GM21717 (cell line): ENCODE measurements at regions not wholly inside any gene's neighbourhood (a gene's known extent, or its start where the extent isn't known, plus 50 kb on each side); places are given as distances from the start of the nearest gene placed in this dataset.
A peak's percentile ranks its signal among the peaks of the same experiment; 100 is the strongest.

Experiments
- ATAC-seq: cut with Tn5 transposase; IDR thresholded peaks from one replicate; pipeline ENCODE4 v1.9.1; 2021; ENCODE audit warnings: mild to moderate bottlenecking, moderate library complexity; ENCODE audit not compliant: unreplicated experiment

DNA sequence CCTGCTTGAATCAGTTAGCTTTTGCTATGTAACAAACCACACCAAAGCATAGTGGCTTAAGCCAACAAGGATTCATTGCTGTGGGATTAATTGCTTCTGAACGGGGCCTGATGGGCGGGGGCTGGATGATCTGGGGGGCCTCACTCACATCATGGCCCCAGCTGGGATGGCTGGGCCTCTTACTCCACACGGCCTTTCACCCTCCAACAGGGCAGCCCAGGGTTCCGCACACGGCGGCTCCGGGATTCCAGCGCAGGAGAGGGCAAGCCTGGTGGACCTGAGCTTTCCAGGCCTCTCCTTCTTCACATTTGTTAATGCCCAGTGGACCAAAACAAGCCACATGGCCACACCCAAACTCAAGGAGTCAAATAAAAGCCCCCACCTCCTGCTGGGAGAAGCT lies 86.3 kb upstream of the PHLPP1 start:
- no peak for ATAC-seq

DNA sequence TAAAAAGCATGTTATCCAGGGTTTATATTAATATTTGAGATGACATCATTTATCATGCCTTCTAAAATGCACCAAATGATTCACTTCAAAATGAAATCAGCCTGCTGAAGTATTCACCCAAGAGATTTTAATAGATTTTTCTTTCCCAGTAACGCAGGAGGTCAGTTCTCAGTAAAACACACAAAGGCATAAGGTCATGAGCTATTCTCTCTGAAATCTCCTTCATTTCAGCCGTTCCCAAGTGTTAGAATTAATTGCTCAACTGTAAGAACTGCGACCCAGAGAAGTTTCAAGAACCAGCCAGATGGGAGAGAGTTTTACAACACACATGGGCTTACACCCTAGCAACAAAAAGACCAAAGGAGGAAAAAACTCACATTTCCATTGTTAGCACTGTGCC lies 84.2 kb upstream of the PHLPP1 start:
- ATAC-seq, result no peak

DNA sequence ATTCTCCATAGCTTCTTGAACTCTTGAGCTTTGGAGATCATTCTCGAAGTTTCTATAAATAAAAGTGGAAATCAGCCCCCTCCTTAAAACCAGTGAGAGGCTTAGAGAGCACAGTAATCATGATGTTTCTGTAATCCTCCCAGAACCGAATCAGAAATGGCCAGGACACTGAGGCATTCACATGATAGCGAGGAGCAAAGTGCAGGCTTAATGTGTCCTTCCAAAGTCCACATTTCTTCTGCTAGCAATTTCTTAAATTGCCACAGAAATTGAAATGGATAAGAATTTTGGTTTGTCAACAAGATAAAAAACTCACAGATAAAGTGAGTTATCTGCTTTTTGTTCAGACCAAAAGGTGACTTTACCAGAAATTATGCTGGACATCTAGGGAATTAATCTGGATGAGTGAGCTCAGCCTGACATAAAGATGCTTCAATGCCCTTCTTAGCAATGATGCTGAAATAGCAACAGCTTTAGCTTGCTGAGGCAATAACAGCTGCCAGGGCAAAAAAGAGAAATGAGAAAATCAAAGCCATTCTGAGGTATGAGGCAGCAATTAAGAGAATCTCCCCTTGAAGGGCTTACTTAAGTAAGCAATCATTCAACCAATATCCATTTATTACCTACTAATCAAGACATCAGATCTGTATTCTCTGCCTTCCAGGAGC lies 82.4 kb upstream of the PHLPP1 start:
- ATAC-seq, result no peak

DNA sequence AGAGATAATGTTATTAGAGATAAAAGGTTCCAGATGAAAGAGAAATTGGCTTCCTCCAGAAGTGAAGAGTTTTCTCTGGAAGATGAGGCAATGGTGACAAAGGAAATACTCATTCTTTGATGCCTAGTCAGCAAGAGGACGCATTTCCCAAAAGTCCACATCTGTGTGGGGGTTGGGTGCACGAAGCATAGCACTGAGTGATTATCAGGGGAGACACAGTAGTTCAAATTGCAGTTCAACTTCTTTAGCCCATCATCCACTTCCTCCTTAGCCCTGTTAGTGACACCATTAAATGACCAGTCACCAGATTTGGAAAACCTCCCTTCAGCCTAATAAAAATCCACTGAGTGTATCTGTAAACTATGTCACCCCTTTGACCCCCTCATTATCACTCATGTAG lies 80.9 kb upstream of the PHLPP1 start:
- ATAC-seq, result no peak

DNA sequence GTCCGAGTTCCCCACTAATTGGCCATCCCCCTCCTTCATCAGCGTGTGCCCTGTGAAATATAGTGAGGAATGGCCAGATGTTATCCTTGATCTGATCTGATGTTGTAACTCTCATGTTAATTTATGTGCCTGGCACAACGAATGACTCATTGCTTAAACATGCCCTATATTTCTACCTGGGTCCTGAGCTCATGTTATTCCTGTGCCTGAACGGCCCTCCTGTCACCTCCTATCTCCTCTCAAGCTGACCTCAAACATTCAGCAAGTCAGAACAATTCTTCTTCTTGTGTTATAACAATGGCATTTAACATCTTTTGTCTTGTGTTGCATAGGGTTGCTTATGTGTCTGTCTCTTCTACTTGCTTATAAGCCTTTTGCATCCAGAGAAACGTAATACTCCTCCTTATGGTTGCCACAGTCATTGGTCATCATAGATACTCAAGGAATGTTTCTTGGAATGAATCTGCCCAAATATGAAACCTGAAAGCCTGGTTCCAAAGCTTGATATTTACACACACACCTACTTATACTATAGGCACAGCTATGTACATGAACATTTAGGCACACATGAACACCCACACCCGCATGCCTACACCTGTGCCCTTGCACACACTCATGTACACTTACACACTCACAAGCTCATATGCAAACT lies 80.2 kb upstream of the PHLPP1 start:
- ATAC-seq, result no peak

DNA sequence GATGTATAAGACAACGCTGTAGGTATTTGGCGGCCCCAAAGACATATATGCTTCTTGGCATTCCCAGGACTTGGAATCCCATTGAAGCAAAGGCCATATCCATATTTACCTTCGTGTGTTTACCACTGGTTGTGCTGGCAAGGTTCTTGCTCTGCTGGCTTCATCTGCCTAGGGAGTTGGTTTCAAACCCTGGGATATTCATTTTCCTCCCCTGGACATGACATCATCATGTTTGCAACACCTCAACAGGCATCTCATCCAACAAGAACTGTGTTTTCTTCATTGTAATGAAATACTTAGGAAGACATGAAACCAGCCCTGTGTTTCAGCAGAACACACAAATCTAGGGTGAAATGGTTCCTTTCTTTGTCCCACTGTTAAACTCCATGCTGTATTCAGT lies 77.9 kb upstream of the PHLPP1 start:
- no peak for ATAC-seq

DNA sequence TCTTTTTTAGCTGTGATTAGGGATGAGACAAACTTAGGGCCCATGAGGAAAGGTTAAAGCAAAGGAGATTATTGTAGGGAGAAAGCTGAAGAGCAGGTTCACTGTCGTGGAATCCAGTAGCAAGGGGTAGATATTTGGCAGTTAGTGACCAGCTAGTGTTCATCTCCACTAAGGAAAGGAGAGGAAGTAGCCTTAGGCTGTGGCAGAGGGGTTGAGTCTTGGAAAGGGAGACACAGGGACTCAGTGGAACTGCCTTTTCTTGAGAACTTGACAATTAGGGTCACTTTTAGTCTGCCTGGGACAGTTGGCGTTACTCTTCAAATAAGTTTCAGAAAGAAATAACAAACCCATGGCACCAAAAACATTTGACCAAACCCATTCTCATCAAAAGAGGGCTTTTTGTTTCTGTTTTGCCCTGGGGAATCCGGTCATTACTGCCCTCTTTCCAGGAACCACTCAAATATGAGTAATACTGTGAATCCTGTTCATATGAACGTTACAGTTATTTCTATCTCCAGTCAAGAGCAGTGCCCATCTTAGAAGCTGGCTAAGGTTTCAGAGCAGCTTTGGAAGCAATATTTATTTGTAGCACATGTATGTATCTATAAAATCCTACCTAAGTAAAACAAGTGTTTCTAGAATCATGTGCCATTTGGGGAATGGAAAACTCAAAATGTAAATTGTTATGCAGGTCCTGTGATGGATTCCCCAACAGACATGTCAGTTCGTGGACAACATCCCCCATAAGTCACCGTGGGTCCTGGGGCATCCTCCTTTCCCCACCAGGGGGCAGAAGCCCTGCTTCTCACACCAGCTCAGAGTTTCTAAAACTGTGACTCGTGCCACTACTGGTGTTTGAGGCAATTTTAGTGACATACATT lies 77.3 kb upstream of the PHLPP1 start:
- peak; percentile 69 for ATAC-seq

DNA sequence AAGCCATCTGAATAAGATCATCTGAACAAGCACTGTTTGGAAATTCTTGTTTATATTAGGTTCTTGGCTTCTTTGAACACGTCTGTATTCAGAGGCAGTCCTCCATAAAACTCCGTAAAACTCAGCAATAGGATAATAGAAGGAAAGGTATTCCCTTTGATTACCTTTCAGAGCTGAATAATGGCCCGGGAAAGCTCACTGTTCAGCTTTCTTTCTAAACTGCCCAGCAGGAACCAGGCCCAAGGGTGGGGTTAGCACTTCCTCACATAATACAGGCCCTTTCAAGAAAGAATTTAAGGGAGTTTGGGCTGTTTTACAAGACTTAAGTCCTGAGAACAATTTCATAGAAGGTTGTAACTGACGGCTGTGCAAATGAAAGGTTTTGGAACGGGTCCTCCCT lies 72.2 kb upstream of the PHLPP1 start:
- ATAC-seq, result no peak

DNA sequence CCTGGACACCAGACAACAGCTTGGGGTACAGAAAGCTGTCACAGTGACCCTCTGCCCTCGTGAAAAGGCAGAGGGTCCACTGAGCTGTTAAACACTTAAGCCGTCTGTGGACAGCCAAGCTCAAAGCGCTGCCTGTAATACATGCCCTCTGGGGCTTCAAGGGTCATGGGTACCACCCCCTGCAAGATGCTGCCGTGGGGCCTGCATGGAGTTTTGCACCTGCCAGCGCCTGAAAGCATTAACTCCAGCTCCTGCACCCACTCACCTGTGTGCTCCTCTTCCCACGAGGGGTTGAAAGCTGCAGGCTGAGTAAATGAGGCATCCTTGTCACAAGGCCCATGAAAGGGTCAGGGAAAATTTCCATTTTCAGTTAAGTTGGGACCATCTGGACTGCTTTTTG lies 70.6 kb upstream of the PHLPP1 start:
- no peak for ATAC-seq

DNA sequence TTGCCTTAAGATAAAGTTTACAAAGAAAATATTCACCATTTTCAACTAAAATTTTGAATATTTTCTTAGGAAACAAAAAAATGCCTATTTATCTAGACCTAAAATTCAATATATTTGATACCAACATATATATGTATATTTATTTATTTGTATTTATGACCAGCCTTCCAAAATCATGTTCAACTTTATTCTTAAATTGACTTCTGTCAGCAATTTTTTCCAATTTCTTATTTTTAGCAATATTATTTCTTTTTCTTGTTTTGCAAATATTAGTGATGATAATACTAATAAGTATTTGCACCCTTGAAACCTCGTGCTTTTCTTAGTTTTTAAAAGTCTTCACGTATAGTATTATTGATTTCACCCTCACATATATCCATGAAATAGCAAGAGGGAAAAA lies 68.2 kb upstream of the PHLPP1 start:
- no peak for ATAC-seq

DNA sequence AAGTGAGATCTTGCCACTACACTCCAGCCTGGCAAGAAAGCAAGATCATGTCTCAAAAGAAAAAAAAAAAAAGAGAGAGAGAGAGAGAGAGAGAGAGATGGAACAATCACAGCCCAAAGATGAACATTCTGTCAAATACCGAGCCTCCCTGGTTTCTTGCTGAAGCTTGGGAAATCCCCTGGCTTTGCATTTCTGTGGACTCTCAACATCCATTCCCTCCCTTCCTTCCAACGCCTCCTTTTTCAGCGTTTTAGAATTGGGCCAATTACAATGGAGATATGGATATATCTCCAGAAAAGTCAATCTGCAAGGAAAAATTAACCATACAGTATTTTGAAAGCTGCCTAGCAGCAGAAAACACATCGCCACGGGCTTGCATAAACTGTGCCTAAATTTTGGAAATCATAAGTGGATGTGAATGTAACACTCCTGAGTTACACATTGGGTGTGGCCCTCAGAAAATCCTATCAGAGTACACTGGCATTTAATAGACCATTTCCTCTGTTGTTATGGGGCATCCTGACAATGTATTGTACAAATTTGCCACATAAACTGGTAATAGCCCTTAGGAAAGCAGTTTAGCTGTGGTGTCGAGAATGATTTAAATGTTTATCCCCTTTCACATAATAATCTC lies 67.2 kb upstream of the PHLPP1 start:
- no peak for ATAC-seq

DNA sequence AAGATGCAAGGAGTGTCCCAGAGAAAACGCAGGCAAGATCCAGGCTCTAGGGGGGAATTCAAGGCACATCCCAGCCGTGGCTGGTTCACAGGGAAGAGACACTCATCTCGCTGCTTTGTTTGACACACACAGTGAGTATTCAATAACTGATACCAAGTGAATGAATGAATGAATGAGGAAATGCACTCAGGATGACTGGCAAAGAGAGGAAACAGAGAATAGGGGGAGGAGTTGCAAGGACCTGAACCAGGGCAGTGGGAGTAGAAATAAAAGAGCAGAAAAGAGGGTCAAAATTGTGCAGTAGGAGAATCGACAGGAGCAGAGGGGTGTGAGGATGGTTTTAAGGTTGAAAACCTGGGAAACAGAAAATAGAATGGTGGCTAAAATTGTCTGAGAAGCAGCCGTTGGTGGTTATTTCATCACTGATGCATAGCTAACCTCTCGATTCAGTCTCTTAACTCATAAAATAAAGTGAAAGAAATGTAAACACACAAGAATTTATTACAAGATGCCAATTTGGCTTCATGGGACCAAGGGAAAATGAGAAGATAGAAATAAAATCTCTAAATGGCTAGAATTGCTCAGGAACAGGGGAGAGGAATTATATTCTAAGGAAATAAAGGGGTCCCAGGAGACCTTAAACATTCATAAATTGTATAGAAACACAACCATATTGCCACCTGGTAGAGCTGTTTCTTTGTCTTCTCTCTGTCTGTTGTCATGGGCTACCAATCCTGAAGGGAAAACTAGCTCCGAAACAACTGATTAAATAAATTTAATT lies 63.9 kb upstream of the PHLPP1 start:
- peak; percentile 44 for ATAC-seq

DNA sequence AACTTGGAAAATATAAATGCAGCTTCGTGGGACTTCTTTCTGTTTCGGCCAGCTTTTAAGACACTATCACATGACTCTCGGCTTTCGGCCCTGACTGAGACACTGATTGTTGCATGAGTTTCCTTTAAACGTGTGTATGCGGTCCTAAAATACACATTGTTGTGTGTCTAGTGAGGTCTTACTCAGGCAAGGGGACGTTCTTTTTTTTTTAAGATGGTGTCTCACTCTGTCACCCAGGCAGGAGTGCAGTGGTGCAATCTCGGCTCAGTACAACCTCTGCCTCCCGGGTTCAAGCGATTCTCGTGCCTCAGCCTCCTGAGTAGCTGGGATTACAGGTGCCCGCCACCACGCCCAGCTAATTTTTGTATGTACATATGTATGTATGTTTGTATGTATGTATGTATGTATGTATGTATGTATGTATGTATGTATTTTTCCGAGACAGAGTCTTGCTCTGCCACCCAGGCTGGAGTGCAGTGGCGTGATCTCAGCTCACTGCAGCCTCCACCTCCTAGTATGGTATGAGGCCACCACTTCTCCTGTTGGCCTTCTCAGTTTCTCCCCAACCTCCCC lies 63.2 kb upstream of the PHLPP1 start:
- peak; percentile 60 for ATAC-seq

DNA sequence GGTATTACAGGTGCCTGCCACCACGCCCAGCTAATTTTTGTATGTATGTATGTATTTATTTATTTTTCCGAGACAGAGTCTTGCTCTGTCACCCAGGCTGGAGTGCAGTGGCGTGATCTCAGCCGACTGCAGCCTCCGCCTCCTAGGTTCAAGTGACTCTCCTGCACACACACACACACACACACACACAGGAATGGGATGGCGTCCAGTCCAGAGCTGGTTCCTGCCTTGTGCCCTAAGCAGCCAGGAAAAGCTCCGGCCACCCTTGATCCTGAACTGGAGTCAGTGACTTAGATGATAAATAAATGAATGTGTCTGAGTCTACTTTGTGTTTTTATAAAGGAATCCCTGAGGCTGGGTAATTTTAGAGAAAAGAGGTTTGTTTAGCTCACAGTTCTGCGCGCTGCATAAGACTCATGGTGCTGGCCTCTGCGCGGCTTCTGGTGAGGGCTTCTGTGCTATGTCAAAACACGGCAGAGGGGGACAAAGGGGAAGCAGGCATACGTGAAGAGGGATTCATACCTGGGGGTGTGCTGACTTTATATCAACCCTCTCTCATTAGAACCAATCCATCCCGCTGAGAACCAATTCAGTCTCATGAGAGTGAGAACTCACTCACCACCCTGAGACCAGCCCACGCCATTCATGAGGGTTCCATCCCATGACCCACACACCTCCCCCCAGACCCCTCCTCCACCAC lies 59.7 kb upstream of the PHLPP1 start:
- ATAC-seq, result no peak

DNA sequence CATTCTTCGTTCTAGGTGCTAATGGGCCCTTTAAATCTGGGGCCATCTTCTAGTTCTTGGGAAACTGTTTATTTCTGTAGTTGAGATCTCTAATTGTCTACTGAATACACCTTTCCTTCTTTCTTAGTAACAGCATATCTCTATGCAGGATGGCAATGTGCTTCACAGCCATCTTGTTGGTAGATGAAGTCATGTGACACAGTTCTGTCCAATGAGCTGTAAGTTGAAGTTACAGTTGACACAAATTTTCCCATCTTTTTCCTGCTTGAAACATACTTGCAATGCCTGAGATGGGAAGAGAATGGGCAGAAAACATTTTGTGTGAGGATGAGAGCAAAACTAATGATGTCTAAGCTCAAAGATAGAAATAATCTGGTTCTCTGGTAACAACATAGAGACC lies 57.3 kb upstream of the PHLPP1 start:
- ATAC-seq, result no peak

DNA sequence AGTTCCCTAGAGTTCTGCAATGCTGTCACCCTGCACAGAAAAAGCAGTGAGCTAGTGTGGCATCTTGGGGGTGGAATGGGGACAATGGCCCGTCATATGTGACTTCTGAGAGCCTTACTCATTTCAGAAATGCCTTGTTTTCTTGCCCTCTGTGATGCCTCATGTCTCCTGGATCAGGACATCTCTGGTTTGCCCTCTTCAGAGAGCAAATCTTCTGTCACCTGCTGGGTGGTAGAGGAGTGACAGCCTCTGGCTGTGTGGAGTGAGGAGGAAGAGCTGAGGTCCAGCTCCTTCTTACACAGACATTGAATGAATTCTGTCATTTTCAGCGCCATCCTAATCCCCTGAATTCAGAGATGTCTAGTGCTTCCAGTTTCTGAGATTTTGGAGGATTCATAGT lies 55.6 kb upstream of the PHLPP1 start:
- ATAC-seq, result no peak

DNA sequence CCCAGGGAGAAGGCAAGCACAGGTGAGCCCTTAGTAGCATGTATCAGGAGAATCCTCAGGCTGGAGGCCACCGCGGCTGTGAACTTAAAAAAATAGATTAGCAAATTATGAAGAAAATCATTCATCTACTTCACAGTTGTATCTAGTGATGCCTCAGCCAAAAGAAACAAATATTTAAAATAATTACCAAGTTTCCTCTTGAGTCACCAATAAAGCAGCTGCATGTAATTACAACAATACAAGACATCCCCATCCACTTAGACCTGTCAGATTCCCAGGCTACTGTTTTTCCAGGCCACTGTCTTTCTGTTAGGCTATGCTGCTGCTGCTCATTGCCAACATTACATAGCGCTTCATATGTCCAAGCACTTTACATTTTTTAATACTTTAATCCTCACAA lies 54.6 kb upstream of the PHLPP1 start:
- ATAC-seq, result no peak

DNA sequence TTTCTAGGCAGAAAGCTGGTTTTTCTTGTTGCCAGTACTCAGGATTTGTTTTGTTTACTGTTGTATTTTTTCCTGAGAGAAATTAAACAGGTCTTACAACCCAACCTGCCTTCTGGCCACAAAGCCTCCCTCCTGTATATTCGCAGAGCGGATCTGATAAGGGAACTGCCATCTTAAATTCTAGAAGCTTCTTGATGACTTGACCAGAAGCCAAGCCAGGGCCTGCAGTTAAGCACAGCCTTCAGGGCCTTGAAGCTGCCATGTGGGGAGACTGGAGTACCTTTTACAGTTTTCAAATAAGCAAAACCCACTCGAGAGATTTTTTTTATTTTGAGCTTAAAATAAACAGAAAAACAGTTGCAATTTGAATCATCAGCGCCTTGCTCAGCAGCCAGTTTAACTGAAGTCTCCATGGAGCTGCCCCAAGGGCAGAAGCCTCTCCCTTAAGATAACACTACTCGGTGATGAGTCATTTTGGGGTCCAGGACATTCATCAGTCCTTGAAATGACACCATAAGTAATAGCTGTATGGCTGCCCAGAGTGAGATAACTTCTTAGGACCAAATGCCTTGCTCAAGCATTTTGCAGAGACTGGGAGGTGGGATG lies 51.5 kb upstream of the PHLPP1 start:
- ATAC-seq, result peak; percentile 73

DNA sequence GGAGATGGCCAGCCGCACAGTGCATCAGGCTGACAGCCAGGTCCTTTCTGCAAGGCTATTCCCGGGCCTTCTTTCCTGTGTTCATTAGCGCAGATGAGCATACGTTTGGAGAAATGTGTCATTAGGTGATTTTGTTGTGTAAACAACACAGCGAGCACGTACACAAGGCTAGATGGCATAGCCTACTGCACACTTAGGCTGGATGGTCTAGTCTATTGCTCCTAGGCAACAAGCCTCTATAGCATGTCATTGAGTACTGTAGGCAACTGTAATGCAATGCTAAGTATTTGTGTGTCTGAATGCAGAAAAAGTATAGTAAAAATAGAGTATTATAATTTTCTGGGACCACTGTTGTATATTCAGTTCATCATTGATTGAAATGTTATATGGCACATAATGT lies 50.9 kb upstream of the PHLPP1 start:
- ATAC-seq, result no peak
